Hepatocyte (in vitro differentiated cells): ENCODE measurements at regions not wholly inside any gene's neighbourhood (a gene's known extent, or its start where the extent isn't known, plus 50 kb on each side); places are given as distances from the start of the nearest gene placed in this dataset.

Experiments used
- DNase-seq: peaks from one replicate; pipeline ENCODE4 v3.0.0-alpha.2; 2016; ENCODE audit warnings: low spot score
- H2AFZ ChIP-seq: fragments of 200-600 bp; sonication (generic); 2 replicates; pipeline ENCODE4 v1.6.0; 2016; ENCODE audit warnings: antibody characterized with exemption, mild to moderate bottlenecking
- H3K27ac ChIP-seq: fragments of 200-600 bp; sonication (generic); 2 replicates; pipeline ENCODE4 v1.5.1; 2016; ENCODE audit warnings: mild to moderate bottlenecking
- H3K27me3 ChIP-seq: fragments of 200-600 bp; sonication (generic); 2 replicates; pipeline ENCODE4 v1.6.1; 2016
- H3K36me3 ChIP-seq: fragments of 200-600 bp; sonication (generic); replicated peaks from 2 replicates; pipeline ENCODE4 v1.5.1; 2016; ENCODE audit warnings: low read depth; ENCODE audit not compliant: insufficient read depth
- H3K4me1 ChIP-seq: fragments of 200-600 bp; sonication (generic); 2 replicates; pipeline ENCODE4 v1.5.1; 2016; ENCODE audit warnings: mild to moderate bottlenecking, moderate library complexity; ENCODE audit not compliant: insufficient read depth
- H3K4me2 ChIP-seq: fragments of 200-600 bp; sonication (generic); 2 replicates; pipeline ENCODE4 v1.6.0; 2016
- H3K4me3 ChIP-seq: fragments of 200-600 bp; sonication (generic); 2 replicates; pipeline ENCODE4 v1.5.1; 2016; ENCODE audit warnings: mild to moderate bottlenecking
- H3K79me2 ChIP-seq: fragments of 200-600 bp; sonication (generic); 2 replicates; pipeline ENCODE4 v1.6.0; 2017; ENCODE audit warnings: mild to moderate bottlenecking
- H3K9me2 ChIP-seq: fragments of 200-600 bp; sonication (generic); replicated peaks from 2 replicates; pipeline ENCODE4 v1.6.0; 2017; ENCODE audit warnings: mild to moderate bottlenecking; ENCODE audit not compliant: insufficient read depth
- H3K9me3 ChIP-seq: fragments of 200-600 bp; sonication (generic); 2 replicates; pipeline ENCODE4 v1.5.1; 2016; ENCODE audit warnings: low read depth, mild to moderate bottlenecking
- H4K20me1 ChIP-seq: fragments of 200-600 bp; sonication (generic); 2 replicates; pipeline ENCODE4 v1.6.0; 2016; ENCODE audit warnings: mild to moderate bottlenecking; ENCODE audit not compliant: insufficient read depth, poor library complexity, severe bottlenecking
- EZH2 ChIP-seq: fragments of 200-600 bp; sonication (generic); IDR thresholded peaks from 2 replicates; pipeline ENCODE4 v1.6.1; 2016; ENCODE audit warnings: antibody characterized with exemption, mild to moderate bottlenecking, borderline replicate concordance
- EZH2phosphoT487 ChIP-seq: fragments of 200-600 bp; sonication (generic); IDR thresholded peaks from one replicate; pipeline ENCODE4 v1.6.1; 2018; ENCODE audit warnings: antibody characterized with exemption, mild to moderate bottlenecking, low read depth, moderate library complexity; ENCODE audit not compliant: unreplicated experiment, severe bottlenecking
- WGBS: methylation state at CpG from one replicate; pipeline ENCODE4 v1.1.6; 2016; ENCODE audit warnings: low lambda C conversion rate; ENCODE audit errors: missing lambda C conversion rate; 5-methylcytosine and 5-hydroxymethylcytosine counted together
- TF ChIP-seq, protein P1 (sequence below): fragments of 200-600 bp; sonication (generic); IDR thresholded peaks from 2 replicates; pipeline ENCODE4 v1.5.1; 2016; ENCODE audit warnings: antibody characterized with exemption, mild to moderate bottlenecking; ENCODE audit not compliant: poor library complexity

DNA sequence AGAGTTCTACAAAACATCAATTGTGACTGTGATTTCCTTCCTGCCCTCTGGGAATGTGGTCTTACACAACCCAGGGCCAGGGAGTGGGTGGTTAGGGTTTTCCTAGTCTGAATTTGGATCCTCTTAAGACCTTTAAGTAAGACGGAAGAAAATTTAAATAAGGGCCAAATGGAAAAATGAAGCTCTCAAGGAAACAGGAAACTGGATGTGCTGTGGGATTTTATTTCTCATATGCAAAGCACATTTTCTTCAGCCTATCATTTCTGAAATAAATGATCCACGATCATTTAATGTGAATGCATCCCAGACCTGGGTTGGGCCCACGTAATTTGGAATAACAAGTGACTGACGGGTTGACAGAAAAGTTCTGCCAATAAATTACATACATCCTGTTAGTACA is 243.6 kb downstream of the CLIC5 start:
- 87% methylated on average over 4 of the region's 4 CpGs for WGBS
- Histone ChIP-seq H3K4me1 (no peaks in the 10 kb centered on the region), H3K79me2 (no peaks in the 10 kb centered on the region), H3K9me2 (no peaks in the 10 kb centered on the region), H4K20me1 (no peaks in the 10 kb centered on the region), H3K27ac (no peak overlapping the region), H3K27me3 (peaks cover under 1% of the 10 kb centered on the region), H3K4me2 (no peak overlapping the region), H2AFZ (no peak overlapping the region), H3K9me3 (no peaks in the 10 kb centered on the region), H3K36me3 (no peaks in the 10 kb centered on the region), H3K4me3 (no peak overlapping the region)
- DNase-seq: no peak
- no peak for TF ChIP-seq EZH2phosphoT487
- no peak for TF ChIP-seq EZH2
- TF ChIP-seq, protein P1, sequence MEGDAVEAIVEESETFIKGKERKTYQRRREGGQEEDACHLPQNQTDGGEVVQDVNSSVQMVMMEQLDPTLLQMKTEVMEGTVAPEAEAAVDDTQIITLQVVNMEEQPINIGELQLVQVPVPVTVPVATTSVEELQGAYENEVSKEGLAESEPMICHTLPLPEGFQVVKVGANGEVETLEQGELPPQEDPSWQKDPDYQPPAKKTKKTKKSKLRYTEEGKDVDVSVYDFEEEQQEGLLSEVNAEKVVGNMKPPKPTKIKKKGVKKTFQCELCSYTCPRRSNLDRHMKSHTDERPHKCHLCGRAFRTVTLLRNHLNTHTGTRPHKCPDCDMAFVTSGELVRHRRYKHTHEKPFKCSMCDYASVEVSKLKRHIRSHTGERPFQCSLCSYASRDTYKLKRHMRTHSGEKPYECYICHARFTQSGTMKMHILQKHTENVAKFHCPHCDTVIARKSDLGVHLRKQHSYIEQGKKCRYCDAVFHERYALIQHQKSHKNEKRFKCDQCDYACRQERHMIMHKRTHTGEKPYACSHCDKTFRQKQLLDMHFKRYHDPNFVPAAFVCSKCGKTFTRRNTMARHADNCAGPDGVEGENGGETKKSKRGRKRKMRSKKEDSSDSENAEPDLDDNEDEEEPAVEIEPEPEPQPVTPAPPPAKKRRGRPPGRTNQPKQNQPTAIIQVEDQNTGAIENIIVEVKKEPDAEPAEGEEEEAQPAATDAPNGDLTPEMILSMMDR: no peak

DNA sequence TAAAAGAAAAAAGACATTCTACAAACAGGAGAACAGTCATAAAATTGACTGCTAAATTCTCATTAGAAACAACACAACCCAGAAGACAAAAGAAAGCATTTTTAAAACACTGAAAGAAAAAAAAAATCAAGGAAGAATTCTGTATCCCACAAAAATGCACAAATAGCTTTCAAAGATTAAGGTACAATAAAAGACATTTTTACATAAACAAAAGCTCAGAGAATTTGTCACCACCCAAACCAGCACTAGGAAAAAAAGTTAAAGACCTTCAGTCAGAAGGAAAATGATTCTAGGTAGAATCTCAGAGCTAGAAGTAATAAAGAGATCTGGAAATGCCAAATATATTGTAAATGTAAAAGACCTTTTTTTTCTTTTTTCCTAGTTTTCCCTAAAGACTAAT is 252.4 kb downstream of the CLIC5 start:
- no peak overlapping the region for H3K4me3 ChIP-seq
- no peaks in the 10 kb centered on the region for H3K4me1 ChIP-seq
- no peak overlapping the region for H3K4me2 ChIP-seq
- no peaks in the 10 kb centered on the region for H3K9me3 ChIP-seq
- no peaks in the 10 kb centered on the region for H3K27me3 ChIP-seq
- H3K9me2 ChIP-seq: no peaks in the 10 kb centered on the region
- TF ChIP-seq, protein P1: no peak
- TF ChIP-seq EZH2 (no peak), EZH2phosphoT487 (no peak)
- H3K27ac ChIP-seq: no peak overlapping the region
- no peak for DNase-seq
- H3K36me3 ChIP-seq: no peaks in the 10 kb centered on the region
- no peaks in the 10 kb centered on the region for H4K20me1 ChIP-seq
- no peaks in the 10 kb centered on the region for H3K79me2 ChIP-seq
- no peak overlapping the region for H2AFZ ChIP-seq

DNA sequence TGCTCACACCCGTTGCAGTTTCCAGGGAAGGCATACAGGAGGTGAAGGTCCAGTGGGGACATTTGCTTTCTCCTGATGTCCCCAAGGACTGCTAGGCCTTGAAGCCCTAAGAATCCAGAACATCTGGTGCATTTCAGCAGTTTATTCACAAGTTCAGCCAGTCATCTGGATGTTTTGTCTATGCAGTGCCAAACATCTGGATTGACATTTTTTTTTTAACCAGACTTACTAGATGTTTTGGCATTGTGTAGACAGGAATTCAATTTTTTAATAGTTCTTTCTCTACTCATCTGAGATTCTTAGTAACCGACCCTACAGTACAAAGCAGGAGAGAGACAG is 256.2 kb downstream of the CLIC5 start:
- DNase-seq: no peak
- no peaks in the 10 kb centered on the region for H3K9me2 ChIP-seq
- TF ChIP-seq EZH2: no peak
- no peak for TF ChIP-seq EZH2phosphoT487
- TF ChIP-seq, protein P1: no peak
- H3K27me3 ChIP-seq: no peaks in the 10 kb centered on the region
- no peak overlapping the region for H2AFZ ChIP-seq
- H4K20me1 ChIP-seq: no peaks in the 10 kb centered on the region
- H3K36me3 ChIP-seq: no peaks in the 10 kb centered on the region
- H3K27ac ChIP-seq: no peak overlapping the region
- no peak overlapping the region for H3K4me3 ChIP-seq
- H3K79me2 ChIP-seq: no peaks in the 10 kb centered on the region
- H3K4me2 ChIP-seq: no peak overlapping the region
- WGBS: 87% methylated on average over 2 of the region's 2 CpGs
- no peaks in the 10 kb centered on the region for H3K9me3 ChIP-seq
- no peaks in the 10 kb centered on the region for H3K4me1 ChIP-seq

DNA sequence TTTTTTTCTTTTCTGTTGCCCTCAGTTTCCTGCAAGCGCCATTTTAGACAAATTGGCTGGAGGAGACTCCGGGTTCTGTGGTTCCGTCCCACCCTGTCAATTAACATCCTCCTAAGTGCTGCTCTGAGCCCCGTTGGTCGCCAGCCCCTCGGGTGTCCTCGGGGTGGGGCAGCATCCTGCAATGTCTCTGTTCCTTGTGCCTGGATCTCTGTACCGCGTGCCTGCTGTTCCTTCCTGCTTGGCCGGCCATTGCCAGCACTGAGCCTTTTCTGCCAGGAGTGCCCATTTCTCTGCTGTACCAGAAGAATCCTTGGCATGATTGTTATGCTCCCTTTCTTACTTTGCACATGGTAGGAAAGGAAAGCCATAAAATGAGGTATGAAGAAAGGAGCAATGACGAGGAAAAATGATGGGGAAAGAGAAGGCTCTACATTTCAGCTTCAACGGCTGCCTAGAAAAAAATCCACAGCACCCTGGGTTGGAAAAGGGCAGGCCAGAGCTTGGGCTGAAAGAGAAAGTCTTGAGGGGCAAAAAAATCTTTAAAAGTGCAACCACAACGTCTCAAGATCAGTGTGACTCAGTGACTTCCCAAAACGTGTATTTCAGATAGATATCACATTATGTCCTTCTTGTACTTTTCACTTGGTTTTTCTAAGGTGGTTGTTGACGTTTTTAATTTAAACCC is 256.7 kb downstream of the CLIC5 start:
- Histone ChIP-seq H3K79me2 (no peaks in the 10 kb centered on the region), H3K27me3 (no peaks in the 10 kb centered on the region), H3K36me3 (no peaks in the 10 kb centered on the region), H3K4me2 (no peak overlapping the region), H3K27ac (no peak overlapping the region), H2AFZ (no peak overlapping the region), H3K4me1 (no peaks in the 10 kb centered on the region), H4K20me1 (no peaks in the 10 kb centered on the region), H3K9me3 (no peaks in the 10 kb centered on the region), H3K9me2 (no peaks in the 10 kb centered on the region), H3K4me3 (no peak overlapping the region)
- no peak for TF ChIP-seq EZH2phosphoT487
- no peak for TF ChIP-seq EZH2
- TF ChIP-seq, protein P1: no peak
- no peak for DNase-seq
- 86% methylated on average over 15 of the region's 15 CpGs for WGBS
